SU-DHL-6 (cell line): ENCODE measurements at regions not wholly inside any gene's neighbourhood (a gene's known extent, or its start where the extent isn't known, plus 50 kb on each side); places are given as distances from the start of the nearest gene placed in this dataset.

Experiments used
- CTCF ChIP-seq: fragments of 200-600 bp; sonication (generic); IDR thresholded peaks from one replicate; pipeline ENCODE4 v1.5.1; 2017; ENCODE audit warnings: antibody characterized with exemption, mild to moderate bottlenecking, low read length, moderate library complexity; ENCODE audit not compliant: insufficient read depth, poor library complexity, severe bottlenecking
- EZH2phosphoT487 ChIP-seq: fragments of 200-600 bp; sonication (generic), shearing (Covaris generic); conservative IDR thresholded peaks from 2 replicates; pipeline ENCODE4 v1.6.1; 2018; ENCODE audit warnings: mild to moderate bottlenecking, antibody characterized with exemption, low read length, moderate library complexity, mixed read lengths

- TF ChIP-seq CTCF (no peak), EZH2phosphoT487 (no peak)
Observed at GRCh38 chrX:20378233-20378920, 111.7 kb upstream of the RPS6KA3 start.
